ENCODE measurements at regions not wholly inside any gene's neighbourhood (a gene's known extent, or its start where the extent isn't known, plus 50 kb on each side); places are given as distances from the start of the nearest gene placed in this dataset.

DNA sequence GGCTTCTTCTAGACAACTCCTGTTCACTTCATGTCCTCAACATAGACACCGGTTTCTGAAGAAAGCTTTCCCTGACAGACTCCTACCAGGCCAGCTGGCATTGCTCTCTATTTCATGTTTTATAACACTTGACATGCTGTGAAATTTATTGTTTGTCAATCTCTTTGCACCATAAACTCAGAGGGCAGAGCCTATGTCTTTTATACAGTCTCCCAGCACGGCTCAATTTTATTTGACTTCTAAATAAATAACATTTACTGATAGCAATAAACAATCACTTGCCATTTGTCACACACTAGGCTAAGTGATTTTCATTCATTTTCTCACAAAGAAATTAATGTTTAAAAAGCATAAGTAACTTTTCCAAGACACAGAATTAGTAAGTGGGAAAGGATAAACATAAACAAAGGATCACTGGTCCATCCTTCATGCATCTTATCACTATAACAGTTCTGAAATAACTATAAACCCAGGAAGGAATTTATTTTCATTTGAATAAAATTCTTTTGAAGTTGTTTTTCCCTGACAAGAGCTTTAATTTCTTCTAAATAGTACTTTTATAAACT lies 577.6 kb downstream of the TECRL start:
- no peak for TF ChIP-seq CTCF (IDR thresholded peaks at IDR 0.05; ENCODE audit: unreplicated experiment)
- Mint-ChIP-seq H3K27me3 (no peaks in the 10 kb centered on the region), H3K36me3 (ENCODE audit: insufficient read depth) (no peaks in the 10 kb centered on the region), H3K4me1 (ENCODE audit: low read depth) (peaks cover 5% of the 10 kb centered on the region), H3K9me3 (ENCODE audit: low read depth) (peaks cover 2% of the 10 kb centered on the region), H3K27ac (peak overlapping the region; percentile 73), H3K4me3 (ENCODE audit: low read depth) (no peak overlapping the region)
- DNase-seq (ENCODE audit: low spot score, unreplicated experiment) = no peak

DNA sequence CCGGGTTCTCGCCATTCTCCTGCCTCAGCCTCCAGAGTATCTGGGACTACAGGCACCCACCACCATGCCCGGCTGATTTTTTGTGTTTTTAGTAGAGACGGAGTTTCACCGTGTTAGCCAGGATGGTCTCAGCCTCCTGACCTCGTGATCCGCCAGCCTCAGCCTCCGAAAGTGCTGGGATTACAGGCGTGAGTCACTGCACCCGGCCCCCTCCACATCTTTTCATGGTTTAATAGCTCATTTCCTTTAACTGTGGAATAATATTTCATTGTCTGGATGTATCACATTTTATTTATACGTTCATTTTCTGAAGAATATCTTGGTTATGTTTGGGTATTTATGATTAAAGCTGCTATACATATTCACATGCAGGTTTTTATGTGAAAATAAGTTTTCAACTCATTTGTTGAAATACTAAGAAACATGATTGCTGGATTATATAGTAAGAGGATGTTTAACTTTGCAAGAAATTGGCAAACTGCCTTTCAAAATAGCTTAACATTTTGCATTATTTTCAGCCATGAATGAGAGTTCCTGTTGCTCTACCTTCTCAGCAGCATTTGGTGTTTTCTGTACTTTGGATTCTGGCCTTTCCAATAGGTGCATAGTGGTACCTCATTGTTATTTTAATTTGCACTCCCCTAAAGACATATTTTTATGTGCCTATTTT lies 591.9 kb downstream of the TECRL start:
- no peaks in the 10 kb centered on the region for H3K27me3 Mint-ChIP-seq

DNA sequence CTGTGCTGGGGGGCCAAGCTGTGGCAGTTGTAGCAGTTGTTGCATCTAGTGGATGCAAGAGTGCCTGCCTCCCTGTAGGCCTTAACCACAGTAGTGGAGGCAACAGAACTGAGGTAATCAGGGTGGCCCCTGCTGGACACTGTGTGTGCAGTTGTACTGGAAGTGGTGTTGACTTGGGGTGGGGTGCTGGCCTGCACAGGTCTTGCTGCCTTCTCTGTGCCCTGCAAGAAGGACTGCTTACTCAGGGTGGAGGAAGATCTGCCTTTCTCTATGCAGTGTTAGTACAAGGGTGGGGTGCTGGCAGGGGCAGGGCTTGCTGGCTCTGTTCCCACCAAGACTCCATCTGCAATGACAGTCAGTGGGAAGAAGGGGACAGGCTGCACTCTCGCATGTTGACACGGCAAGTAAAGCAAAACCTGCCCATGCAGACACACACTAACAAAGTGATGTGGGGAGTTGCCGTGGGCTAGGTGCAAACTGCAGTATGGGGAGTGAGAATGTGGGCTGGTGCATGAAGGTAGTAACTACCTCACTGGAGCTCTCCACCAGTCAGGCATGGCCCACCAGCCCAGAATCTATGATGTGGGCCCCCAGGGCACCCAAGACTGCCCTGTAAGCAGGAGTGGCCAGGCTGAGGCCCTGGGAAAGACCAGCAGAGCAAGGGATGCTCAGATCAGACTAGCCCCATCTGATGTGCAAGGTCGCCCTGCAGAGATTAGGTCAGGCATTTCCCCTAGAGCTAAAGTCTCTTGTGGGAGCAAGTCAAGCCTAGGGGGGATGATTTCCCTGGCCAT lies 594.9 kb downstream of the TECRL start:
- no peaks in the 10 kb centered on the region for H3K36me3 Mint-ChIP-seq (ENCODE audit: insufficient read depth)
- TF ChIP-seq CTCF (IDR thresholded peaks at IDR 0.05; ENCODE audit: unreplicated experiment) = no peak
- no peaks in the 10 kb centered on the region for H3K4me1 Mint-ChIP-seq (ENCODE audit: low read depth)
- no peak overlapping the region for H3K27ac Mint-ChIP-seq
- no peaks in the 10 kb centered on the region for H3K27me3 Mint-ChIP-seq
- no peak overlapping the region for H3K4me3 Mint-ChIP-seq (ENCODE audit: low read depth)
- DNase-seq (ENCODE audit: low spot score, unreplicated experiment) = no peak
- H3K9me3 Mint-ChIP-seq (ENCODE audit: low read depth) = no peaks in the 10 kb centered on the region

More for the DNA sequence above, 591.9 kb downstream of the TECRL start:
- no peak for TF ChIP-seq CTCF (IDR thresholded peaks at IDR 0.05; ENCODE audit: unreplicated experiment)
- H3K36me3 Mint-ChIP-seq (ENCODE audit: insufficient read depth) = no peaks in the 10 kb centered on the region
- H3K4me1 Mint-ChIP-seq (ENCODE audit: low read depth) = no peaks in the 10 kb centered on the region
- H3K27ac Mint-ChIP-seq = no peak overlapping the region
- DNase-seq (ENCODE audit: low spot score, unreplicated experiment) = no peak
- H3K4me3 Mint-ChIP-seq (ENCODE audit: low read depth) = no peak overlapping the region
- H3K9me3 Mint-ChIP-seq (ENCODE audit: low read depth) = no peaks in the 10 kb centered on the region

DNA sequence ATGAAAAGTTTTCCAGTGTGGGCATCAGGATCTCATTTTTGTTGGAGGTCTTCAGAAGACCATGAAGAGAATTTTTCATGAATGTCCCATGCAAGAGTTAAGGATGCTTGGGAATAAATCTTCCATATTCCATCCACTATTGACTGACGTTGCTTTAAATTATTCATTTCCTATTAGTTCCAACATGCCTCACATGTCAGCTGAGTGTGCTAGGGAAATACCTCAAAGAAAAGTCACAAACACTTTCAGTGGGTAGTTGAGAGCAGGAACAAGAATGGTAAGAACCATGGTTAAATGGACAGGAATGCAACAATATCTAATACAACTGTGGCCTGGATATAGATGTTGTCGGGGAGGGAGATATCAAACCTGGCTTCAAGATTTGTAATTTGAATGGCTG lies 610.1 kb downstream of the TECRL start:
- no peak for DNase-seq (ENCODE audit: low spot score, unreplicated experiment)
- no peak overlapping the region for H3K27ac Mint-ChIP-seq
- H3K36me3 Mint-ChIP-seq (ENCODE audit: insufficient read depth) = no peaks in the 10 kb centered on the region
- no peak for TF ChIP-seq CTCF (IDR thresholded peaks at IDR 0.05; ENCODE audit: unreplicated experiment)
- H3K4me3 Mint-ChIP-seq (ENCODE audit: low read depth) = no peak overlapping the region
- no peaks in the 10 kb centered on the region for H3K9me3 Mint-ChIP-seq (ENCODE audit: low read depth)
- H3K27me3 Mint-ChIP-seq = no peaks in the 10 kb centered on the region
- peaks cover 1% of the 10 kb centered on the region for H3K4me1 Mint-ChIP-seq (ENCODE audit: low read depth)

DNA sequence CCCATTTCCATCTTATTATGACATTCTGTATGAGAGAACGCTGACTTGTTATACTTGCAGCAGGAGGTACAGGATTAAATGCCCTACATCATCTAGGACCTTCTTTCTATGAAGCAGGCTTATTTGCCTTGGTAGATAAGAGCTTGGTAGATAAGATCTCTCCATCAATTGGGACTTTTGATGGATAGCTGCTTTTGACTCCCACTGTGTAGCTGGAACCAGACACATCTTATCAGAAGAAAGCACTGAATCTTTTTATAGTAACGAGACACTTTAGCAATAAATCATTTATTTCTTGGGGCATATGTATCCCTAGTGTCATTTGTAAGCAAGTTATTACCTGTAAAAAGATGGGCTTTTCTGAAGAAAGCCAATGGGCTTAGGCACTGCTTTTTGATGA lies 613.9 kb downstream of the TECRL start:
- H3K4me1 Mint-ChIP-seq (ENCODE audit: low read depth) = no peaks in the 10 kb centered on the region
- no peak overlapping the region for H3K4me3 Mint-ChIP-seq (ENCODE audit: low read depth)
- no peak for TF ChIP-seq CTCF (IDR thresholded peaks at IDR 0.05; ENCODE audit: unreplicated experiment)
- no peak for DNase-seq (ENCODE audit: low spot score, unreplicated experiment)
- no peaks in the 10 kb centered on the region for H3K36me3 Mint-ChIP-seq (ENCODE audit: insufficient read depth)
- no peaks in the 10 kb centered on the region for H3K27me3 Mint-ChIP-seq
- no peak overlapping the region for H3K27ac Mint-ChIP-seq
- no peaks in the 10 kb centered on the region for H3K9me3 Mint-ChIP-seq (ENCODE audit: low read depth)
